ENCODE measurements at regions not wholly inside any gene's neighbourhood (a gene's known extent, or its start where the extent isn't known, plus 50 kb on each side); places are given as distances from the start of the nearest gene placed in this dataset.

GRCh38 chr10:108410236-108410635 is 1245.7 kb upstream of the SORCS1 start:
- intact Hi-C loops (cut with micrococcal nuclease; ENCODE audit: unreplicated experiment) (no loop called here), in situ Hi-C loops (cut with HindIII; ENCODE audit: low pct_unique_long_range_greater_than_20kb, low sequenced_read_pairs) (no loop called here)
- Histone ChIP-seq H3K4me3 (ENCODE audit: low read depth in 2 of 2, low read length in 2 of 2) (no peak overlapping the region), H3K36me3 (ENCODE audit: control insufficient read depth, insufficient read depth, low read length) (no peaks in the 10 kb centered on the region), H3K27me3 (ENCODE audit: control insufficient read depth, insufficient read depth, low read length) (no peaks in the 10 kb centered on the region), H3K27ac (ENCODE audit: low read length) (no peak overlapping the region), H3K4me1 (ENCODE audit: control insufficient read depth, insufficient read depth, low read length) (no peaks in the 10 kb centered on the region), H3K9me3 (ENCODE audit: control insufficient read depth, insufficient read depth, low read depth, low read length) (peaks cover 2% of the 10 kb centered on the region; the same call in 1 of the 2 replicates)
- ChIA-PET POLR2A (no interaction called here), CTCF (no interaction called here)
- no TSS peak for BruUV-seq (replicated peaks)
- no peak for ATAC-seq
- TF ChIP-seq TCF7L2 (IDR thresholded peaks at IDR 0.05; ENCODE audit: low read depth, low read length) (no peak), CTCF (IDR thresholded peaks at IDR 0.05) (no peak)
- TF ChIP-seq, protein P1, sequence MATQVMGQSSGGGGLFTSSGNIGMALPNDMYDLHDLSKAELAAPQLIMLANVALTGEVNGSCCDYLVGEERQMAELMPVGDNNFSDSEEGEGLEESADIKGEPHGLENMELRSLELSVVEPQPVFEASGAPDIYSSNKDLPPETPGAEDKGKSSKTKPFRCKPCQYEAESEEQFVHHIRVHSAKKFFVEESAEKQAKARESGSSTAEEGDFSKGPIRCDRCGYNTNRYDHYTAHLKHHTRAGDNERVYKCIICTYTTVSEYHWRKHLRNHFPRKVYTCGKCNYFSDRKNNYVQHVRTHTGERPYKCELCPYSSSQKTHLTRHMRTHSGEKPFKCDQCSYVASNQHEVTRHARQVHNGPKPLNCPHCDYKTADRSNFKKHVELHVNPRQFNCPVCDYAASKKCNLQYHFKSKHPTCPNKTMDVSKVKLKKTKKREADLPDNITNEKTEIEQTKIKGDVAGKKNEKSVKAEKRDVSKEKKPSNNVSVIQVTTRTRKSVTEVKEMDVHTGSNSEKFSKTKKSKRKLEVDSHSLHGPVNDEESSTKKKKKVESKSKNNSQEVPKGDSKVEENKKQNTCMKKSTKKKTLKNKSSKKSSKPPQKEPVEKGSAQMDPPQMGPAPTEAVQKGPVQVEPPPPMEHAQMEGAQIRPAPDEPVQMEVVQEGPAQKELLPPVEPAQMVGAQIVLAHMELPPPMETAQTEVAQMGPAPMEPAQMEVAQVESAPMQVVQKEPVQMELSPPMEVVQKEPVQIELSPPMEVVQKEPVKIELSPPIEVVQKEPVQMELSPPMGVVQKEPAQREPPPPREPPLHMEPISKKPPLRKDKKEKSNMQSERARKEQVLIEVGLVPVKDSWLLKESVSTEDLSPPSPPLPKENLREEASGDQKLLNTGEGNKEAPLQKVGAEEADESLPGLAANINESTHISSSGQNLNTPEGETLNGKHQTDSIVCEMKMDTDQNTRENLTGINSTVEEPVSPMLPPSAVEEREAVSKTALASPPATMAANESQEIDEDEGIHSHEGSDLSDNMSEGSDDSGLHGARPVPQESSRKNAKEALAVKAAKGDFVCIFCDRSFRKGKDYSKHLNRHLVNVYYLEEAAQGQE (IDR thresholded peaks at IDR 0.05; ENCODE audit: insufficient read depth in 1 of 2, low read depth in 2 of 2, low read length in 1 of 2), result no peak
- DNase-seq (ENCODE audit: low read depth, low spot score), result no peak

GRCh38 chr10:108409306-108409705 is 1244.8 kb upstream of the SORCS1 start:
- Histone ChIP-seq H3K27ac (ENCODE audit: low read length) (no peak overlapping the region), H3K4me3 (ENCODE audit: low read depth in 2 of 2, low read length in 2 of 2) (no peak overlapping the region), H3K27me3 (ENCODE audit: control insufficient read depth, insufficient read depth, low read length) (no peaks in the 10 kb centered on the region), H3K4me1 (ENCODE audit: control insufficient read depth, insufficient read depth, low read length) (no peaks in the 10 kb centered on the region), H3K36me3 (ENCODE audit: control insufficient read depth, insufficient read depth, low read length) (no peaks in the 10 kb centered on the region), H3K9me3 (ENCODE audit: control insufficient read depth, insufficient read depth, low read depth, low read length) (peaks cover 4% of the 10 kb centered on the region; the same call in 1 of the 2 replicates)
- in situ Hi-C loops (cut with HindIII; ENCODE audit: low pct_unique_long_range_greater_than_20kb, low sequenced_read_pairs) (no loop called here), intact Hi-C loops (cut with micrococcal nuclease; ENCODE audit: unreplicated experiment) (no loop called here)
- ChIA-PET POLR2A (no interaction called here), CTCF (no interaction called here)
- no TSS peak for BruUV-seq (replicated peaks)
- TF ChIP-seq, protein P1 (IDR thresholded peaks at IDR 0.05; ENCODE audit: insufficient read depth in 1 of 2, low read depth in 2 of 2, low read length in 1 of 2), result no peak
- ATAC-seq (no peak), DNase-seq (ENCODE audit: low read depth, low spot score) (no peak)

DNA sequence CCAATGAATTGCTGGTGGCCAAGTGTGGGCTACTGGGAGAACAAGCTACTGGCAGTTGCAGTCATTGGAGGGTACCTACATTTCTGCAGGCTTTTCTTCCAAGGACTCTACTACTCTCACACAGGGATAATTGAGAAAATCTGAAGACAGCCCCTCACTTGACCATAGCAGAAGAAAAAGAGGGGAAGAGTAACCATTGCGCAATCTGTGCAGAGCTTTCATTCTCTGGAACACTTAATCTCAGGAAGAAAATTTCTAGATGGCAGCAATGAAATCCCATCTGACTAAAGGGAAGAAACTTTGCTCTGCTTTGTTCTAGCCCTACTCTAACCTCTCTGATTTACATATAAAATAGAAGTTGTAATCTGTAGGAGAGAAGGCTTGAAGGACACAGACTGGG is 1239.6 kb upstream of the SORCS1 start:
- Histone ChIP-seq H3K27me3 (ENCODE audit: control insufficient read depth, insufficient read depth, low read length) (no peaks in the 10 kb centered on the region), H3K4me3 (ENCODE audit: low read depth in 2 of 2, low read length in 2 of 2) (no peak overlapping the region), H3K4me1 (ENCODE audit: control insufficient read depth, insufficient read depth, low read length) (no peaks in the 10 kb centered on the region), H3K36me3 (ENCODE audit: control insufficient read depth, insufficient read depth, low read length) (no peaks in the 10 kb centered on the region), H3K27ac (ENCODE audit: low read length) (no peak overlapping the region), H3K9me3 (ENCODE audit: control insufficient read depth, insufficient read depth, low read depth, low read length) (peaks cover 4% of the 10 kb centered on the region; the same call in 1 of the 2 replicates)
- no peak for ATAC-seq
- no peak for DNase-seq (ENCODE audit: low read depth, low spot score)
- in situ Hi-C loops (cut with HindIII; ENCODE audit: low pct_unique_long_range_greater_than_20kb, low sequenced_read_pairs) (no loop called here), intact Hi-C loops (cut with micrococcal nuclease; ENCODE audit: unreplicated experiment) (no loop called here)
- TF ChIP-seq TCF7L2 (IDR thresholded peaks at IDR 0.05; ENCODE audit: low read depth, low read length) (no peak), SIN3A (IDR thresholded peaks at IDR 0.05; ENCODE audit: borderline replicate concordance, insufficient read depth, low read depth, low read length) (no peak), CTCF (IDR thresholded peaks at IDR 0.05) (no peak), POLR2AphosphoS5 (IDR thresholded peaks at IDR 0.05; ENCODE audit: low read depth, low read length) (no peak)
- TF ChIP-seq, protein P1 (IDR thresholded peaks at IDR 0.05; ENCODE audit: insufficient read depth in 1 of 2, low read depth in 2 of 2, low read length in 1 of 2), result no peak
- POLR2A ChIA-PET, result no interaction called here
- CTCF ChIA-PET, result no interaction called here
- no TSS peak for BruUV-seq (replicated peaks)

Data from Panc1 (cell line).